ENCODE measurements at regions not wholly inside any gene's neighbourhood (a gene's known extent, or its start where the extent isn't known, plus 50 kb on each side); places are given as distances from the start of the nearest gene placed in this dataset.

GRCh38 chr6:159429433-159429832 lies 260.2 kb downstream of the FNDC1 start:
- Histone ChIP-seq H3K4me1 (no peaks in the 10 kb centered on the region), H3K27me3 (no peaks in the 10 kb centered on the region), H3K27ac (no peak overlapping the region), H3K4me3 (no peak overlapping the region), H3K36me3 (ENCODE audit: low read depth, missing control alignments) (no peaks in the 10 kb centered on the region), H3K9me3 (no peaks in the 10 kb centered on the region)
- no peak for TF ChIP-seq POLR2A (IDR thresholded peaks at IDR 0.05)
- TF ChIP-seq, protein P1, sequence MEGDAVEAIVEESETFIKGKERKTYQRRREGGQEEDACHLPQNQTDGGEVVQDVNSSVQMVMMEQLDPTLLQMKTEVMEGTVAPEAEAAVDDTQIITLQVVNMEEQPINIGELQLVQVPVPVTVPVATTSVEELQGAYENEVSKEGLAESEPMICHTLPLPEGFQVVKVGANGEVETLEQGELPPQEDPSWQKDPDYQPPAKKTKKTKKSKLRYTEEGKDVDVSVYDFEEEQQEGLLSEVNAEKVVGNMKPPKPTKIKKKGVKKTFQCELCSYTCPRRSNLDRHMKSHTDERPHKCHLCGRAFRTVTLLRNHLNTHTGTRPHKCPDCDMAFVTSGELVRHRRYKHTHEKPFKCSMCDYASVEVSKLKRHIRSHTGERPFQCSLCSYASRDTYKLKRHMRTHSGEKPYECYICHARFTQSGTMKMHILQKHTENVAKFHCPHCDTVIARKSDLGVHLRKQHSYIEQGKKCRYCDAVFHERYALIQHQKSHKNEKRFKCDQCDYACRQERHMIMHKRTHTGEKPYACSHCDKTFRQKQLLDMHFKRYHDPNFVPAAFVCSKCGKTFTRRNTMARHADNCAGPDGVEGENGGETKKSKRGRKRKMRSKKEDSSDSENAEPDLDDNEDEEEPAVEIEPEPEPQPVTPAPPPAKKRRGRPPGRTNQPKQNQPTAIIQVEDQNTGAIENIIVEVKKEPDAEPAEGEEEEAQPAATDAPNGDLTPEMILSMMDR (IDR thresholded peaks at IDR 0.05): no peak
- 59 to 74% methylated on average over 2 of the region's 2 CpGs for WGBS, 2 donors
- no peak for DNase-seq
- intact Hi-C loops (cut with DNase I; ENCODE audit: low total_unique reads): no loop called here

- TF ChIP-seq POLR2A (IDR thresholded peaks at IDR 0.05): no peak
- TF ChIP-seq, protein P1 (IDR thresholded peaks at IDR 0.05): no peak
- no peak for DNase-seq
- no peaks in the 10 kb centered on the region for H3K4me1 ChIP-seq
- H3K36me3 ChIP-seq (ENCODE audit: low read depth, missing control alignments): no peaks in the 10 kb centered on the region
- intact Hi-C loops (cut with DNase I; ENCODE audit: low total_unique reads): no loop called here
- no peaks in the 10 kb centered on the region for H3K9me3 ChIP-seq
- no peaks in the 10 kb centered on the region for H3K27me3 ChIP-seq
- H3K4me3 ChIP-seq: no peak overlapping the region
- no peak overlapping the region for H3K27ac ChIP-seq
- WGBS, 2 donors: 34 to 35% methylated on average over 3 of the region's 3 CpGs
These were observed 258.6 kb downstream of the FNDC1 start for GRCh38 chr6:159427771-159428170.

DNA sequence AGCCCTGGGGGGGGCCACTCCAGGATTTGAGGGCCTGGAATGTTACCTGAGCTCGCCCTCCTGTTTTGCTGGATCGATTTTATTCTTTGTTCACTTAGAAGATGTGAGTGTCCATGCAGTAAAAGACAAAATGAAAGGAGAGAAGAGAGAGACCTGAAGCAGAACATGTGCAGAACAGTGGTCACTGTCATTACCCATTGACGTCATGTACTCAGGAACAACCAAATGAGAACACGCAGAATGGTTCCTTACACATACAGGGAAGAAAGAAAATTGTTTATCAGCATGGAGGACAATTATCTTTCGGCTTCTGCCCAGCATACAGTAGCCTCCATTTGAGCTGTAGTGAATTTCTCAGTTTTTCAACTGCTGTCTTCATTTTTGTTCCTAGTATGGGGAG lies 258.1 kb downstream of the FNDC1 start:
- intact Hi-C loops (cut with DNase I; ENCODE audit: low total_unique reads): no loop called here
- WGBS, 2 donors: 73 to 77% methylated on average over 5 of the region's 5 CpGs
- no peak overlapping the region for H3K27ac ChIP-seq

GRCh38 chr6:159425421-159425820 lies 256.2 kb downstream of the FNDC1 start:
- intact Hi-C loops (cut with DNase I; ENCODE audit: low total_unique reads): no loop called here

More for the DNA sequence above, 258.1 kb downstream of the FNDC1 start:
- H3K36me3 ChIP-seq (ENCODE audit: low read depth, missing control alignments): no peaks in the 10 kb centered on the region
- H3K4me1 ChIP-seq: no peaks in the 10 kb centered on the region
- TF ChIP-seq, protein P1 (IDR thresholded peaks at IDR 0.05): no peak
- no peak for TF ChIP-seq POLR2A (IDR thresholded peaks at IDR 0.05)
- no peaks in the 10 kb centered on the region for H3K27me3 ChIP-seq
- DNase-seq: no peak
- H3K4me3 ChIP-seq: no peak overlapping the region
- H3K9me3 ChIP-seq: no peaks in the 10 kb centered on the region

More at GRCh38 chr6:159425421-159425820, 256.2 kb downstream of the FNDC1 start:
- DNase-seq: no peak
- Histone ChIP-seq H3K9me3 (no peaks in the 10 kb centered on the region), H3K4me1 (no peaks in the 10 kb centered on the region), H3K4me3 (no peak overlapping the region), H3K27me3 (no peaks in the 10 kb centered on the region), H3K36me3 (ENCODE audit: low read depth, missing control alignments) (no peaks in the 10 kb centered on the region), H3K27ac (no peak overlapping the region)
- WGBS, 2 donors: 89 to 94% methylated on average over 6 of the region's 6 CpGs
- TF ChIP-seq, protein P1 (IDR thresholded peaks at IDR 0.05): no peak
- TF ChIP-seq POLR2A (IDR thresholded peaks at IDR 0.05): no peak
